Epithelial cell of proximal tubule (primary cell): ENCODE measurements at regions not wholly inside any gene's neighbourhood (a gene's known extent, or its start where the extent isn't known, plus 50 kb on each side); places are given as distances from the start of the nearest gene placed in this dataset.

Experiments
- DNase-seq: peaks from one replicate; pipeline ENCODE4 v3.0.0-alpha.2; 2011; ENCODE audit warnings: low read depth
- H3K4me3 ChIP-seq: 2 replicates; pipeline ENCODE4 v1.5.1; 2011; ENCODE audit warnings: low read depth, mild to moderate bottlenecking, low read length
- TF ChIP-seq, protein P1 (sequence below): conservative IDR thresholded peaks from 2 replicates; pipeline ENCODE4 v1.5.1; 2012; ENCODE audit warnings: low read depth, mild to moderate bottlenecking, low read length

DNA sequence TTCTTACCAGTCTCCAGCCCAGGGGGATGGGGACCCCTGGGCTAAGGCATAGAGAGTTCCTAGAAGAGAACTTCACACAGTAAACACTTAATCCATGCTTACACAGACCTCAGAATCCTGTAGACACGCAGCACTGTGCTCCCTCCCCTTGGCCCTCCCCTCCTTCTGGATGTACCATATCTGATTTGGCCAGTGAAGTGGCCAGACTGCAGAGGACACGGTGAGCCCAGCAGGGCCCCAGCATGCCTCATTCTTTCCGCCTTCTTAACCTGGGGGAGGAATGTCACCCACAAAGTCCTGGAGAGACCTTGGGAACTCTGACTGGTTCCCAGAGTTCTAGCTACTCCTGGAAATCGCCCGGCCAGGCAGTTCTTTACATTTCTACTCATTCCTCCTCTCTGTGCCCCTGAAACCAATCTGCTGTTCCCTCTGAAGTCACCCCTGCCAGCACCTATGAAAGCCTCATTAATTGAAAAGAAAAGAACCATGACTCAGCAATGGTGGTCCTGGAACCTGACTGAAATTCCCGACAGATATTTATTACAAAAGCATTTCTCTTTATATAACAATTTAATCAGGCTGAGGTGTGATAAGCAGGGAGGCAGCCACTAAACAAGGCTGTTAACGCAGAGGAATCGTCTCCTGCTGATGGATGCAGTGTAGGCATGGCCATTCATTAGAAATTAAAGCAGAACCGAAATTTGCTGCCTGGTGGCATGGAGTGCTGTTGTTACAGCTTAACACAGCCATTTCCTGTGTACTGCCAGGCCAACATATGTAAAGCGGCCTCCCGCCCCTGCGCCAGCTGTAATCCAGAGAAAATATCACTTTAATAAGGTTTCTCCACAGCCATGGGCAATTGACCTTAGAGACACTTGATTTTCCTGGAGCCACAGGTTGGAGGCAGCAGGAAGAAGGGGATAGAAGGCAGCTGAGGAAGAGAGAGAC lies 74.6 kb upstream of the KCND3 start:
- no peak overlapping the region for H3K4me3 ChIP-seq
- no peak for DNase-seq
- TF ChIP-seq, protein P1, sequence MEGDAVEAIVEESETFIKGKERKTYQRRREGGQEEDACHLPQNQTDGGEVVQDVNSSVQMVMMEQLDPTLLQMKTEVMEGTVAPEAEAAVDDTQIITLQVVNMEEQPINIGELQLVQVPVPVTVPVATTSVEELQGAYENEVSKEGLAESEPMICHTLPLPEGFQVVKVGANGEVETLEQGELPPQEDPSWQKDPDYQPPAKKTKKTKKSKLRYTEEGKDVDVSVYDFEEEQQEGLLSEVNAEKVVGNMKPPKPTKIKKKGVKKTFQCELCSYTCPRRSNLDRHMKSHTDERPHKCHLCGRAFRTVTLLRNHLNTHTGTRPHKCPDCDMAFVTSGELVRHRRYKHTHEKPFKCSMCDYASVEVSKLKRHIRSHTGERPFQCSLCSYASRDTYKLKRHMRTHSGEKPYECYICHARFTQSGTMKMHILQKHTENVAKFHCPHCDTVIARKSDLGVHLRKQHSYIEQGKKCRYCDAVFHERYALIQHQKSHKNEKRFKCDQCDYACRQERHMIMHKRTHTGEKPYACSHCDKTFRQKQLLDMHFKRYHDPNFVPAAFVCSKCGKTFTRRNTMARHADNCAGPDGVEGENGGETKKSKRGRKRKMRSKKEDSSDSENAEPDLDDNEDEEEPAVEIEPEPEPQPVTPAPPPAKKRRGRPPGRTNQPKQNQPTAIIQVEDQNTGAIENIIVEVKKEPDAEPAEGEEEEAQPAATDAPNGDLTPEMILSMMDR: no peak

DNA sequence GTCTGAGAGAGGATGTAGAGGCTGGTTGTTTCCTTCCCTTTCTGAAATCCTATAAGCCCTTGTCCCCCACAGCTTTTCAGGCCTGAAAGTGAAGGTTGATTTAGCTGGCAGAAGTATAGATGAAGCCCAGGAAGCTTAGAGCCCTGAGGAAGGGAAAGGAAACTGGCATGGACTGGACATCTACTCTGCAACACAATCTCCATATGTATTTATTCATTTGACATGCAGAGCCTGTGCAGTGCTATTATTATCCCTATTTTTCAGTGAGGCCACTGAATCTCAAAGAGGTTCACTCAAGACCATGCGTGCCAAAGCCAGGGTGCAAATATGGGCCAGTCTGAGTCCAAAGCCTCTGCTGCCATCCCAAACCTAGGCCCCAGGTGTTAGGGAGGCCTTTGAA lies 78.5 kb upstream of the KCND3 start:
- DNase-seq: no peak
- H3K4me3 ChIP-seq: no peak overlapping the region
- TF ChIP-seq, protein P1: no peak

DNA sequence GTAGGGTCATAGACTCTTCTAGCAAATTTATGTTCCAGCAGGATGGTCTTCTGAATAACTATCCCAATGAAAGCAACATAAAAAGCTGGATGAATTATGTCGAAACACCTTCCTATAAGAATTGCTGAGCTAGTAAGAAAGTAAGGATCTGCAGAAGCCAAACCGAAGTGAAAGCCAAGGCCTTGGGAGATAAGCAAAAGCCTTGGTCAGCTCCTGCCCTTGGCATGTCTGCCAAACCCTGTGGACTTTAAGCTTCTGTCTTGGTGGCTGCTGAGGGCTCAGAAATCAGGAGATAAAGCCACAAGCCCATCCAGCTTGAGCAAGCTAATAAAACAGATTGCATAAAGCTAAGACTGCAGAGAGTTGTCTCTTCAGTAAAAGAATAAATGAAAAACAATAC lies 81.2 kb upstream of the KCND3 start:
- TF ChIP-seq, protein P1: no peak
- no peak for DNase-seq

GRCh38 chr1:112074711-112075110 lies 85.2 kb upstream of the KCND3 start:
- no peak for DNase-seq
- H3K4me3 ChIP-seq: no peak overlapping the region
- TF ChIP-seq, protein P1: no peak

More for the DNA sequence above, 81.2 kb upstream of the KCND3 start:
- H3K4me3 ChIP-seq: no peak overlapping the region

- no peak overlapping the region for H3K4me3 ChIP-seq
- TF ChIP-seq, protein P1: no peak
- no peak for DNase-seq
Measured at GRCh38 chr1:112075566-112075965, 86.1 kb upstream of the KCND3 start.

GRCh38 chr1:112079446-112079845 lies 90.0 kb upstream of the KCND3 start:
- TF ChIP-seq, protein P1: no peak
- no peak overlapping the region for H3K4me3 ChIP-seq
- no peak for DNase-seq

- no peak overlapping the region for H3K4me3 ChIP-seq
- TF ChIP-seq, protein P1: no peak
- no peak for DNase-seq
Measured at GRCh38 chr1:112083487-112083886, 94.0 kb upstream of the KCND3 start.
